Suprapubic skin (tissue), 3 donors: ENCODE measurements at regions not wholly inside any gene's neighbourhood (a gene's known extent, or its start where the extent isn't known, plus 50 kb on each side); places are given as distances from the start of the nearest gene placed in this dataset.

ENCODE experiments used
- EP300 ChIP-seq: sonication (generic); formaldehyde crosslinking; IDR thresholded peaks from one replicate; pipeline ENCODE4 v1.6.1; 2017; ENCODE audit warnings: antibody characterized with exemption
- POLR2A ChIP-seq, 2 donors: fragments of 450-650 bp; IDR thresholded peaks; one replicate each; pipeline ENCODE4 v1.6.1; 2017; ENCODE audit warnings: antibody characterized with exemption in 2 of 2, mild to moderate bottlenecking in 2 of 2, moderate library complexity in 2 of 2
- TF ChIP-seq, protein P1 (sequence below), 2 donors: fragments of 200-600 bp in 1 of 2; fragments of 450-650 bp in 1 of 2; sonication (generic) in 1 of 2; IDR thresholded peaks; one replicate each; pipeline ENCODE4 v1.5.1; 2016 to 2019; ENCODE audit warnings: antibody characterized with exemption in 2 of 2, mild to moderate bottlenecking in 1 of 2, moderate library complexity in 1 of 2

DNA sequence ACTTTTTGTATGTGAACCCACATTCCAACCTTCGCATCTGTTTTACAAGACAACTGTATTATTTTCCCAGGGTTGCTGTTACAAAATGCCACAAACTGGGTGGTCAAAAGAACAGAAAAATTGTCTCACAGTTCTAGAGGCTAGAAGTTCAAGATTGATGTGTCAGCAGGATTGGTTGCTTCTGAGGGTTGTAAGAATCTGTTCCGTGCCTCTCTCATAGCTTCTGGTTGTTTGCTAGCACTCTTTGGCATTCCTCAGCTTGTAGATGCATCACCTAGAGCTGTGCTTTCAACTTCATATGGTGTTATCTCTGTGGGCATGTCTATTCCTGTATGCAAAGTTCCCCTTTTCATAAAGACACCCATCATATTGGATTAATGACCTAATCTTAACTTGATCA lies 1067.2 kb downstream of the EPHA7 start:
- TF ChIP-seq, protein P1, sequence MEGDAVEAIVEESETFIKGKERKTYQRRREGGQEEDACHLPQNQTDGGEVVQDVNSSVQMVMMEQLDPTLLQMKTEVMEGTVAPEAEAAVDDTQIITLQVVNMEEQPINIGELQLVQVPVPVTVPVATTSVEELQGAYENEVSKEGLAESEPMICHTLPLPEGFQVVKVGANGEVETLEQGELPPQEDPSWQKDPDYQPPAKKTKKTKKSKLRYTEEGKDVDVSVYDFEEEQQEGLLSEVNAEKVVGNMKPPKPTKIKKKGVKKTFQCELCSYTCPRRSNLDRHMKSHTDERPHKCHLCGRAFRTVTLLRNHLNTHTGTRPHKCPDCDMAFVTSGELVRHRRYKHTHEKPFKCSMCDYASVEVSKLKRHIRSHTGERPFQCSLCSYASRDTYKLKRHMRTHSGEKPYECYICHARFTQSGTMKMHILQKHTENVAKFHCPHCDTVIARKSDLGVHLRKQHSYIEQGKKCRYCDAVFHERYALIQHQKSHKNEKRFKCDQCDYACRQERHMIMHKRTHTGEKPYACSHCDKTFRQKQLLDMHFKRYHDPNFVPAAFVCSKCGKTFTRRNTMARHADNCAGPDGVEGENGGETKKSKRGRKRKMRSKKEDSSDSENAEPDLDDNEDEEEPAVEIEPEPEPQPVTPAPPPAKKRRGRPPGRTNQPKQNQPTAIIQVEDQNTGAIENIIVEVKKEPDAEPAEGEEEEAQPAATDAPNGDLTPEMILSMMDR (IDR thresholded peaks at IDR 0.05): no peak
- TF ChIP-seq POLR2A (IDR thresholded peaks at IDR 0.05) (no peak), EP300 (no peak)
